Subcutaneous abdominal adipose tissue (tissue), 5 donors: ENCODE measurements at regions not wholly inside any gene's neighbourhood (a gene's known extent, or its start where the extent isn't known, plus 50 kb on each side); places are given as distances from the start of the nearest gene placed in this dataset.
"Not testable (repeated sequence)": the region's sequence is repeated elsewhere in the genome, so short reads cannot be mapped to it uniquely, and the experiment has no call there.

Source experiments
- H3K27ac ChIP-seq: one replicate; pipeline ENCODE4 v1.7.0; 2013; ENCODE audit warnings: low read depth, mild to moderate bottlenecking, inconsistent platforms, low read length, moderate library complexity
- H3K27me3 ChIP-seq, 5 donors: one replicate each; pipeline ENCODE4 v1.7.0; 2013; ENCODE audit warnings: low read length in 5 of 5, inconsistent platforms in 1 of 5; ENCODE audit not compliant: control insufficient read depth in 5 of 5, insufficient read depth in 4 of 5
- H3K36me3 ChIP-seq, 5 donors: one replicate each; pipeline ENCODE4 v1.7.0; 2013; ENCODE audit warnings: low read length in 5 of 5; ENCODE audit not compliant: control insufficient read depth in 5 of 5, insufficient read depth in 5 of 5
- H3K4me1 ChIP-seq, 5 donors: one replicate each; pipeline ENCODE4 v1.7.0; 2013; ENCODE audit warnings: low read length in 5 of 5, mild to moderate bottlenecking in 3 of 5, moderate library complexity in 1 of 5; ENCODE audit not compliant: control insufficient read depth in 5 of 5, insufficient read depth in 5 of 5
- H3K4me3 ChIP-seq, 5 donors: one replicate each; pipeline ENCODE4 v1.7.0; 2013; ENCODE audit warnings: low read length in 5 of 5, low read depth in 1 of 5
- H3K9ac ChIP-seq, 5 donors: one replicate each; pipeline ENCODE4 v1.7.0; 2013; ENCODE audit warnings: low read length in 5 of 5, mild to moderate bottlenecking in 4 of 5, moderate library complexity in 3 of 5
- H3K9me3 ChIP-seq, 5 donors: one replicate each; pipeline ENCODE4 v1.7.0; 2013; ENCODE audit warnings: low read length in 5 of 5; ENCODE audit not compliant: control insufficient read depth in 5 of 5
- donor health status: healthy.
- donor health status: healthy.
- donor health status: healthy.
- donor health status: healthy.
- donor health status: healthy.

GRCh38 chr2:176421297-176422050, 152.2 kb downstream of the MTX2 start:
- Histone ChIP-seq H3K4me1 (peaks cover 0 to 6% (median 0%) of the 10 kb centered on the region in 5 donors), H3K9ac (no peak overlapping the region), H3K36me3 (no peaks in the 10 kb centered on the region), H3K9me3 (no peaks in the 10 kb centered on the region), H3K4me3 (no peak overlapping the region), H3K27me3 (peaks cover 0 to 4% (median 0%) of the 10 kb centered on the region in 5 donors), H3K27ac (no peak overlapping the region)

GRCh38 chr2:176423819-176424218, 154.6 kb downstream of the MTX2 start:
- no peak overlapping the region for H3K9ac ChIP-seq
- peaks cover 0 to 6% (median 0%) of the 10 kb centered on the region in 5 donors for H3K4me1 ChIP-seq
- H3K9me3 ChIP-seq = no peaks in the 10 kb centered on the region
- no peaks in the 10 kb centered on the region for H3K36me3 ChIP-seq
- H3K27ac ChIP-seq = no peak overlapping the region
- H3K4me3 ChIP-seq = no peak overlapping the region
- peaks cover 0 to 4% (median 0%) of the 10 kb centered on the region in 5 donors for H3K27me3 ChIP-seq

GRCh38 chr2:176424746-176425145, 155.5 kb downstream of the MTX2 start:
- Histone ChIP-seq H3K27ac (no peak overlapping the region), H3K4me1 (peaks cover 0 to 6% (median 0%) of the 10 kb centered on the region in 5 donors), H3K27me3 (peaks cover 0 to 4% (median 0%) of the 10 kb centered on the region in 5 donors), H3K36me3 (no peaks in the 10 kb centered on the region), H3K9ac (no peak overlapping the region), H3K9me3 (no peaks in the 10 kb centered on the region), H3K4me3 (no peak overlapping the region)

- Histone ChIP-seq H3K36me3 (no peaks in the 10 kb centered on the region), H3K4me3 (no peak overlapping the region), H3K27me3 (peaks cover 0 to 4% (median 0%) of the 10 kb centered on the region in 5 donors), H3K9ac (no peak overlapping the region), H3K9me3 (peaks cover 0 to 3% (median 0%) of the 10 kb centered on the region in 5 donors), H3K27ac (no peak overlapping the region), H3K4me1 (no peaks in the 10 kb centered on the region)
These were observed 158.3 kb downstream of the MTX2 start for GRCh38 chr2:176427549-176427948.

- not testable (repeated sequence) for H3K27me3 ChIP-seq, H3K4me3 ChIP-seq, H3K27ac ChIP-seq, H3K9me3 ChIP-seq, H3K9ac ChIP-seq, H3K36me3 ChIP-seq, H3K4me1 ChIP-seq
These were observed 159.8 kb downstream of the MTX2 start for GRCh38 chr2:176428944-176429469.

- peaks cover 0 to 8% (median 5%) of the 10 kb centered on the region in 5 donors for H3K9me3 ChIP-seq
- H3K36me3 ChIP-seq = no peaks in the 10 kb centered on the region
- H3K9ac ChIP-seq = no peak overlapping the region
- no peak overlapping the region for H3K4me3 ChIP-seq
- no peaks in the 10 kb centered on the region for H3K27me3 ChIP-seq
- no peak overlapping the region for H3K27ac ChIP-seq
- H3K4me1 ChIP-seq = no peaks in the 10 kb centered on the region
These were observed 163.2 kb downstream of the MTX2 start for GRCh38 chr2:176432434-176432833.

GRCh38 chr2:176435729-176436128, 166.5 kb downstream of the MTX2 start:
- Histone ChIP-seq H3K36me3 (no peaks in the 10 kb centered on the region), H3K4me1 (no peaks in the 10 kb centered on the region)

GRCh38 chr2:176443946-176444345, 174.7 kb downstream of the MTX2 start:
- Histone ChIP-seq H3K27me3 (no peaks in the 10 kb centered on the region), H3K27ac (no peak overlapping the region), H3K4me3 (no peak overlapping the region), H3K4me1 (peaks cover 0 to 22% (median 0%) of the 10 kb centered on the region in 5 donors), H3K36me3 (no peaks in the 10 kb centered on the region), H3K9ac (no peak overlapping the region), H3K9me3 (no peaks in the 10 kb centered on the region)

More at GRCh38 chr2:176435729-176436128, 166.5 kb downstream of the MTX2 start:
- Histone ChIP-seq H3K9me3 (peaks cover 0 to 8% (median 5%) of the 10 kb centered on the region in 5 donors), H3K4me3 (no peak overlapping the region), H3K27me3 (no peaks in the 10 kb centered on the region), H3K27ac (no peak overlapping the region), H3K9ac (no peak overlapping the region)

GRCh38 chr2:176445956-176446355, 176.7 kb downstream of the MTX2 start:
- Histone ChIP-seq H3K4me3 (no peak overlapping the region), H3K27me3 (no peaks in the 10 kb centered on the region), H3K27ac (no peak overlapping the region), H3K36me3 (no peaks in the 10 kb centered on the region), H3K4me1 (peaks cover 0 to 22% (median 0%) of the 10 kb centered on the region in 5 donors), H3K9me3 (no peaks in the 10 kb centered on the region), H3K9ac (no peak overlapping the region)

GRCh38 chr2:176446718-176447414, 177.6 kb downstream of the MTX2 start:
- Histone ChIP-seq H3K27me3 (no peaks in the 10 kb centered on the region), H3K9ac (no peak overlapping the region), H3K27ac (no peak overlapping the region), H3K36me3 (no peaks in the 10 kb centered on the region), H3K4me3 (no peak overlapping the region), H3K9me3 (no peaks in the 10 kb centered on the region), H3K4me1 (peaks cover 0 to 22% (median 0%) of the 10 kb centered on the region in 5 donors)
